Gastrocnemius medialis (tissue), 4 donors: ENCODE measurements at regions not wholly inside any gene's neighbourhood (a gene's known extent, or its start where the extent isn't known, plus 50 kb on each side); places are given as distances from the start of the nearest gene placed in this dataset.

Experiments used
- ATAC-seq, 2 donors: fragments of 150-250 bp; one replicate each; pipeline ENCODE4 v1.9.1; 2016
- DNase-seq, 2 donors: peaks; one replicate each; pipeline ENCODE4 v3.0.0-alpha.2; 2019
- H3K27ac ChIP-seq, 4 donors: fragments of 200-600 bp; sonication (generic); 1 replicate in 1 of 4; 2 replicates in 3 of 4; pipeline ENCODE4 v1.5.1; 2016 to 2018; ENCODE audit warnings: mild to moderate bottlenecking in 2 of 4, moderate library complexity in 1 of 4
- H3K27me3 ChIP-seq, 3 donors: fragments of 200-600 bp; sonication (generic) in 2 of 3; 1 replicate in 1 of 3; 2 replicates in 2 of 3; pipeline versions ENCODE4 v1.5.1 to v1.6.0; 2016 to 2019; ENCODE audit warnings: mild to moderate bottlenecking in 1 of 3, moderate library complexity in 1 of 3
- H3K36me3 ChIP-seq, 2 donors: fragments of 200-600 bp; sonication (generic) in 1 of 2; one replicate each; pipeline ENCODE4 v1.5.1; 2017 to 2018
- H3K4me1 ChIP-seq, 2 donors: fragments of 200-600 bp; sonication (generic) in 1 of 2; one replicate each; pipeline ENCODE4 v1.5.1; 2016 to 2017; ENCODE audit warnings: mild to moderate bottlenecking in 2 of 2
- H3K4me3 ChIP-seq, 4 donors: fragments of 200-600 bp; sonication (generic) in 3 of 4; 1 replicate in 1 of 4; 2 replicates in 3 of 4; pipeline ENCODE4 v1.5.1; 2016 to 2019; ENCODE audit warnings: mild to moderate bottlenecking in 2 of 4
- H3K9me3 ChIP-seq, 3 donors: fragments of 200-600 bp; sonication (generic) in 2 of 3; 1 replicate in 1 of 3; 2 replicates in 2 of 3; pipeline ENCODE4 v1.5.1; 2016 to 2019
- POLR2A ChIP-seq, 2 donors: fragments of 450-650 bp; IDR thresholded peaks; one replicate each; pipeline ENCODE4 v1.6.1; 2017; ENCODE audit warnings: antibody characterized with exemption in 2 of 2, mild to moderate bottlenecking in 2 of 2, moderate library complexity in 2 of 2
- in situ Hi-C, 4 donors: fragments of 200-750 bp; cut with MboI; loops; one replicate each; pipeline versions ENCODE4 v1.15.0 to v1.8.0; 2017; ENCODE audit warnings: low sequenced_read_pairs in 4 of 4
- intact Hi-C: fragments of 100-400 bp; cut with DNase I; formaldehyde crosslinking; loops from one replicate; pipeline ENCODE4 v1.15.1; 2023; ENCODE audit warnings: low total_unique reads
- TF ChIP-seq, protein P1 (sequence below), 5 experiments: fragments of 450-650 bp in 3 of 5; fragments of 200-600 bp in 2 of 5; sonication (generic) in 2 of 5; IDR thresholded peaks in 4 of 5; conservative IDR thresholded peaks in 1 of 5; 1 replicate in 4 of 5; 2 replicates in 1 of 5; pipeline ENCODE4 v1.5.1; 2016 to 2019; ENCODE audit warnings: antibody characterized with exemption in 5 of 5, mild to moderate bottlenecking in 3 of 5, moderate library complexity in 3 of 5

DNA sequence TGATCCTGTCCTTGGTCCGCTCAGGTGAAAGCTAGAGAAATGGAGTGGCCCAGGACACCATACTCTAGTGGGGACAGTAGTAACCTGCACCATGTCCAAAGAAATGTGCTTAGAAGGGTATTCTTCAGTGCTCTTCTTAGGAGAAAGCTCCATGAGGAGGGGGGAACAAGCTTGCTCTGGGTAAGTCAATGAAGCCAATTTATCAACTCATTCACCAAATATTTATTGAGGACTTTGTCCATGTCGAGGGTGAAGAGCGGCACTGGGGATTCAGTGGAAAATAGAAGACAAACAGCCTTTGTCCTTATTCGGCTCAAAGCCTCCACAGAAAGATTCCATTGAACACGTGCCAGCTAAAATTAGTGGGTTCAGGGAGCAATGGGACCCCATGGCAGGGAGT, 677.8 kb downstream of the BCL11B start:
- Histone ChIP-seq H3K4me1 (no peaks in the 10 kb centered on the region), H3K4me3 (no peak overlapping the region), H3K27me3 (no peaks in the 10 kb centered on the region), H3K36me3 (no peaks in the 10 kb centered on the region), H3K9me3 (no peaks in the 10 kb centered on the region), H3K27ac (no peak overlapping the region)
- ATAC-seq (no peak), DNase-seq (no peak)
- in situ Hi-C loops: no loop called here
- TF ChIP-seq, protein P1, sequence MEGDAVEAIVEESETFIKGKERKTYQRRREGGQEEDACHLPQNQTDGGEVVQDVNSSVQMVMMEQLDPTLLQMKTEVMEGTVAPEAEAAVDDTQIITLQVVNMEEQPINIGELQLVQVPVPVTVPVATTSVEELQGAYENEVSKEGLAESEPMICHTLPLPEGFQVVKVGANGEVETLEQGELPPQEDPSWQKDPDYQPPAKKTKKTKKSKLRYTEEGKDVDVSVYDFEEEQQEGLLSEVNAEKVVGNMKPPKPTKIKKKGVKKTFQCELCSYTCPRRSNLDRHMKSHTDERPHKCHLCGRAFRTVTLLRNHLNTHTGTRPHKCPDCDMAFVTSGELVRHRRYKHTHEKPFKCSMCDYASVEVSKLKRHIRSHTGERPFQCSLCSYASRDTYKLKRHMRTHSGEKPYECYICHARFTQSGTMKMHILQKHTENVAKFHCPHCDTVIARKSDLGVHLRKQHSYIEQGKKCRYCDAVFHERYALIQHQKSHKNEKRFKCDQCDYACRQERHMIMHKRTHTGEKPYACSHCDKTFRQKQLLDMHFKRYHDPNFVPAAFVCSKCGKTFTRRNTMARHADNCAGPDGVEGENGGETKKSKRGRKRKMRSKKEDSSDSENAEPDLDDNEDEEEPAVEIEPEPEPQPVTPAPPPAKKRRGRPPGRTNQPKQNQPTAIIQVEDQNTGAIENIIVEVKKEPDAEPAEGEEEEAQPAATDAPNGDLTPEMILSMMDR (IDR thresholded peaks at IDR 0.05 in 4 of 5, conservative IDR thresholded peaks at IDR 0.05 in 1 of 5): no peak
- TF ChIP-seq POLR2A (IDR thresholded peaks at IDR 0.05): no peak
- intact Hi-C loops: no loop called here

DNA sequence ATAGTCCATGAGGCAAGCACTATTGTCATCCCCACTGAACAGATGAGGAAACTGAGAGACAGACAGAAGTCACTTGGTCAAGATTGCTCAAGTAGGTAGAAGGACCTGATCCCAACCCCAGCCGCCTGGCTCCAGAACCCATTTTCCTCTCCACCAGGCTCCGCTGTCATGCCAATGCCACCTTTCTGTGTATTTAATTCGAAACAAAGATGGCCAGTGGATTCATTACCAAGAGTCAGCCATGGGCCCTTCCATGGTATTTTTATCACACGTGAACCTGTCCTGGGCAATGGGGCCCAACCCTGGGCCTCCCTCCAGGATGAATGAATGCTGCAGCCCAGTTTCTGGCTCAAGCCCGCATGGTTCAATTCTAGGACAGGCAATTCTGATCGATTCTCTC, 673.4 kb downstream of the BCL11B start:
- H3K4me3 ChIP-seq: no peak overlapping the region
- ATAC-seq: no peak
- in situ Hi-C loops: no loop called here
- no peak for DNase-seq
- H3K36me3 ChIP-seq: no peaks in the 10 kb centered on the region
- H3K9me3 ChIP-seq: no peaks in the 10 kb centered on the region
- intact Hi-C loops: no loop called here
- TF ChIP-seq POLR2A (IDR thresholded peaks at IDR 0.05): no peak
- TF ChIP-seq, protein P1 (IDR thresholded peaks at IDR 0.05 in 4 of 5, conservative IDR thresholded peaks at IDR 0.05 in 1 of 5): no peak
- H3K27me3 ChIP-seq: no peaks in the 10 kb centered on the region
- H3K4me1 ChIP-seq: no peaks in the 10 kb centered on the region
- H3K27ac ChIP-seq: no peak overlapping the region

DNA sequence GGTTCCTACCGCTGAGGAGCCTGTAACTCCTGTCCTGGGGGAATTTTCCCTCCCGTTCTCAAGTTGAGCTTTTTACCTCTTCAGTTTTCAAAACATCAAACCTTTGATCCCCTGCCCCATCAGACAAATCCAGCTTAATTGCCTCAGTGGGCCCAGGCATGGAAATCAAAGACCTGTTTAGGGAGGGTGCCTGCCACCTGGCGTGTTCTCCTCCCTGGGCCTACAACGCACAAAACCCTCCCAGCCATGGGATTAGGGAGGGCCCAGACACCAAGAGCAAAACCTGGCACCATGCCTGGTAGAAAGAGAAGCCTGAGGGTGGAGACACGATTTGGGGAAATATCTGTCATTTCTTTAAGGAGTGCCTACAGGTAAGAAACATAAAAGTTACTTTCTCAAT, 672.9 kb downstream of the BCL11B start:
- DNase-seq: no peak
- intact Hi-C loops (no loop called here), in situ Hi-C loops (no loop called here)
- no peak for ATAC-seq
- no peak overlapping the region for H3K27ac ChIP-seq
- H3K4me1 ChIP-seq: no peaks in the 10 kb centered on the region
- TF ChIP-seq, protein P1 (IDR thresholded peaks at IDR 0.05 in 4 of 5, conservative IDR thresholded peaks at IDR 0.05 in 1 of 5): no peak
- TF ChIP-seq POLR2A (IDR thresholded peaks at IDR 0.05): no peak
- no peaks in the 10 kb centered on the region for H3K27me3 ChIP-seq
- no peak overlapping the region for H3K4me3 ChIP-seq
- H3K9me3 ChIP-seq: no peaks in the 10 kb centered on the region
- no peaks in the 10 kb centered on the region for H3K36me3 ChIP-seq

DNA sequence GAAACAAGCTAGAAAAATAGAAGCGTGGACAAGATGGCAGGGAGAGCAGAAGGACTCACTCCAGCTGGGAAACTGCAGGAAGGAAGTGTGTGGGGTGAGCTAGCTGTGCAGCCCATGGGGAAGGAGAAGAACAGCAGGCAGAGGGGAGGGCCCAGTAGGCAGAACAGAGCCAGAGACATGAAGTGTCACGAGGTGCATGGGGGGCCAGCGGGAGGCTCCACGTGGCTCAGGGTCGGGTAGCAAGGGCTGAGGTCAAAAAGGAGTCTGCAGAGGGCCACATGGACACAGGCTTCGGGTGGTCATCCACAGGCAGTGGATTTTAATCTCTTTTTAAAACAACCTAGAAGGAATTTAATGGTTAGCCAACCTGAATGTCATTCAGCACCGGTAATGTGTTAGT, 669.0 kb downstream of the BCL11B start:
- in situ Hi-C loops: no loop called here
- DNase-seq: no peak

DNA sequence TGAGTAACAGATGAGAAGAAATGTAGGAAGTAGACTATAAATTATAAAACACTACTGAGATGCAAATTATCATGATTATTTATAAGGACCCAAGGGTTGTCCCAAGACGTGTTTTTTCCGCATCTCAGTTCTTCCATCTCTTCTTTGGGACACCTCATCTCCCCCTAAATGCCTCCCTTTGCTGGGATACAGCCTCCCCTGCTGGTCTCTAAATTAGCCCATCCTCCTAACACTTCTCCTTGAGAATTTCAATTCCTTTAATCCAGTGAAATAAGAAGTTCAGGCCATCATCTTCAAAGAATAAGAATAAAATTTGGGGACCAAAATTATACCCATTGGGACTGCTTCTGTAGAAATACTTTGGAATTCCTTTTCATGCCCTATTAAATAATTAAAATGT, 667.0 kb downstream of the BCL11B start:
- Histone ChIP-seq H3K27me3 (no peaks in the 10 kb centered on the region), H3K4me1 (no peaks in the 10 kb centered on the region), H3K4me3 (no peak overlapping the region), H3K27ac (no peak overlapping the region), H3K36me3 (no peaks in the 10 kb centered on the region), H3K9me3 (no peaks in the 10 kb centered on the region)
- intact Hi-C loops (no loop called here), in situ Hi-C loops (no loop called here)
- ATAC-seq: no peak
- DNase-seq: no peak
- TF ChIP-seq POLR2A (IDR thresholded peaks at IDR 0.05): no peak
- TF ChIP-seq, protein P1 (IDR thresholded peaks at IDR 0.05 in 4 of 5, conservative IDR thresholded peaks at IDR 0.05 in 1 of 5): no peak

More for the DNA sequence above, 669.0 kb downstream of the BCL11B start:
- no peak for ATAC-seq
- H3K9me3 ChIP-seq: no peaks in the 10 kb centered on the region
- H3K36me3 ChIP-seq: no peaks in the 10 kb centered on the region
- no peaks in the 10 kb centered on the region for H3K27me3 ChIP-seq
- intact Hi-C loops: no loop called here
- H3K4me1 ChIP-seq: no peaks in the 10 kb centered on the region
- TF ChIP-seq POLR2A (IDR thresholded peaks at IDR 0.05): no peak
- TF ChIP-seq, protein P1 (IDR thresholded peaks at IDR 0.05 in 4 of 5, conservative IDR thresholded peaks at IDR 0.05 in 1 of 5): no peak
- H3K27ac ChIP-seq: no peak overlapping the region
- no peak overlapping the region for H3K4me3 ChIP-seq
